HepG2 (cell line): ENCODE measurements at regions not wholly inside any gene's neighbourhood (a gene's known extent, or its start where the extent isn't known, plus 50 kb on each side); places are given as distances from the start of the nearest gene placed in this dataset.

ENCODE experiments used
- ATAC-seq: fragments of 200-7000 bp; cut with Tn5 transposase; 3 replicates; pipeline ENCODE4 v1.9.1; 2020; ENCODE audit warnings: mild to moderate bottlenecking, moderate library complexity
- BruUV-seq: library from RNA; stranded (reverse); fragments of 400-500 nt; replicated peaks from 2 replicates; lab custom pipeline; 2021; lab: Mats Ljungman, UMichigan
- CTCF ChIA-PET: fragments of 300-600 bp; formaldehyde crosslinking; extraction: SDS; loops from one replicate; lab custom pipeline; 2021; ENCODE audit warnings: low total read pairs, inconsistent platforms, low intra/inter-chr PET ratio; lab: Yijun Ruan, JAX
- POLR2A ChIA-PET: fragments of 350-600 bp; sonication (Branson Sonifier 250); formaldehyde crosslinking; loops from one replicate; lab custom pipeline; 2020; ENCODE audit warnings: antibody characterized with exemption, inconsistent platforms; lab: Yijun Ruan, JAX
- DNase-seq: peaks from one replicate; pipeline ENCODE4 v3.0.0-alpha.2; 2015; ENCODE audit warnings: low spot score
- FAIRE-seq: peaks from 3 replicates; lab custom pipeline; 2011; peaks lifted over from hg19 to GRCh38; lab: Jason Lieb, UNC
- H2AFZ ChIP-seq: one replicate; pipeline ENCODE4 v1.6.1; 2011; ENCODE audit warnings: low read length, inconsistent platforms
- H3K27ac ChIP-seq: fragments of 300-600 bp; 3 replicates; pipeline ENCODE4 v1.8.0; 2011; ENCODE audit warnings: mixed run types, mild to moderate bottlenecking, mixed read lengths, low read length, inconsistent platforms; ENCODE audit not compliant: insufficient read depth; ENCODE audit errors: extremely low read length
- H3K27me3 ChIP-seq, 2 experiments: fragments of 200-600 bp in 1 of 2; 2 replicates in 1 of 2; 3 replicates in 1 of 2; pipeline versions ENCODE4 v1.6.0 to v1.8.0; 2011; ENCODE audit warnings: low read length in 2 of 2, mild to moderate bottlenecking in 2 of 2, moderate library complexity in 2 of 2, inconsistent platforms in 1 of 2; ENCODE audit not compliant: insufficient read depth in 2 of 2, control insufficient read depth in 1 of 2
- H3K36me3 ChIP-seq, 2 experiments: fragments of 200-600 bp in 1 of 2; replicated peaks in 1 of 2; 2 replicates in 1 of 2; 3 replicates in 1 of 2; pipeline versions ENCODE4 v1.5.1 to v1.8.0; 2011; ENCODE audit warnings: low read length in 2 of 2, inconsistent platforms in 1 of 2; ENCODE audit not compliant: insufficient read depth in 2 of 2, control insufficient read depth in 1 of 2
- H3K4me1 ChIP-seq: 2 replicates; pipeline ENCODE4 v1.5.1; 2012; ENCODE audit warnings: low read length, inconsistent platforms; ENCODE audit not compliant: insufficient read depth
- H3K4me2 ChIP-seq: 2 replicates; pipeline ENCODE4 v1.6.0; 2011; ENCODE audit warnings: low read depth, low read length, inconsistent platforms
- H3K4me3 ChIP-seq, 3 experiments: fragments of 200-600 bp in 1 of 3; sonication (generic), shearing (Covaris generic) in 1 of 3; replicated peaks in 1 of 3; 2 replicates each; pipeline ENCODE4 v1.5.1; 2011 to 2016; ENCODE audit warnings: low read length in 3 of 3, inconsistent platforms in 2 of 3, low read depth in 2 of 3, mild to moderate bottlenecking in 2 of 3, control low read depth in 1 of 3, mixed read lengths in 1 of 3; ENCODE audit not compliant: insufficient read depth in 1 of 3
- H3K79me2 ChIP-seq: one replicate; pipeline ENCODE4 v1.6.1; 2011; ENCODE audit warnings: low read length, inconsistent platforms; ENCODE audit not compliant: insufficient read depth
- H3K9ac ChIP-seq: 2 replicates; pipeline ENCODE4 v1.6.0; 2011; ENCODE audit warnings: mild to moderate bottlenecking, low read depth, low read length, inconsistent platforms; ENCODE audit not compliant: insufficient read depth
- H3K9me3 ChIP-seq: 2 replicates; pipeline ENCODE4 v1.5.1; 2012; ENCODE audit warnings: mild to moderate bottlenecking, low read length
- H4K20me1 ChIP-seq: 2 replicates; pipeline ENCODE4 v1.6.0; 2011; ENCODE audit warnings: inconsistent platforms, mild to moderate bottlenecking, low read length, moderate library complexity; ENCODE audit not compliant: insufficient read depth
- ATF3 ChIP-seq: sonication (generic); formaldehyde crosslinking; IDR thresholded peaks from 2 replicates; pipeline ENCODE4 v1.4.0; 2020; ENCODE audit warnings: missing genetic modification reagents
- BRCA1 ChIP-seq: sonication (generic); formaldehyde crosslinking; IDR thresholded peaks from 2 replicates; pipeline ENCODE4 v1.4.0; 2020; ENCODE audit warnings: missing genetic modification reagents
- CENPBD1 ChIP-seq: sonication (generic); formaldehyde crosslinking; IDR thresholded peaks from 2 replicates; pipeline ENCODE4 v1.8.0; 2022; ENCODE audit warnings: missing genetic modification reagents, low read depth, mild to moderate bottlenecking, borderline replicate concordance
- CENPX ChIP-seq: sonication (generic); formaldehyde crosslinking; IDR thresholded peaks from 2 replicates; pipeline ENCODE4 v1.9.0; 2021; ENCODE audit warnings: mild to moderate bottlenecking, missing genetic modification reagents, moderate library complexity
- EED ChIP-seq: sonication (generic); formaldehyde crosslinking; IDR thresholded peaks from 2 replicates; pipeline ENCODE4 v1.5.0; 2020; ENCODE audit warnings: mild to moderate bottlenecking, missing genetic modification reagents
- EZH2 ChIP-seq: conservative IDR thresholded peaks from 2 replicates; pipeline ENCODE4 v1.6.1; 2012; ENCODE audit warnings: mild to moderate bottlenecking, low read depth, low read length, moderate library complexity
- FOXO1 ChIP-seq: sonication (generic); formaldehyde crosslinking; IDR thresholded peaks from 2 replicates; pipeline ENCODE4 v1.4.0; 2020; ENCODE audit warnings: missing genetic modification reagents
- GZF1 ChIP-seq: sonication (generic); formaldehyde crosslinking; IDR thresholded peaks from 2 replicates; pipeline ENCODE4 v1.5.1; 2020; ENCODE audit warnings: mild to moderate bottlenecking, missing genetic modification reagents
- HOXD1 ChIP-seq: sonication (generic); formaldehyde crosslinking; IDR thresholded peaks from 2 replicates; pipeline ENCODE4 v1.5.0; 2020; ENCODE audit warnings: missing genetic modification reagents
- NFKB2 ChIP-seq: sonication (generic); formaldehyde crosslinking; IDR thresholded peaks from 2 replicates; pipeline ENCODE4 v1.4.0; 2020; ENCODE audit warnings: missing genetic modification reagents, borderline replicate concordance
- PLSCR1 ChIP-seq: sonication (generic); formaldehyde crosslinking; IDR thresholded peaks from 2 replicates; pipeline ENCODE4 v1.5.0; 2020; ENCODE audit warnings: missing genetic modification reagents, mild to moderate bottlenecking, borderline replicate concordance
- POGZ ChIP-seq: sonication (generic); formaldehyde crosslinking; IDR thresholded peaks from 2 replicates; pipeline ENCODE4 v1.4.0; 2020; ENCODE audit warnings: mild to moderate bottlenecking, missing genetic modification reagents
- UBTF ChIP-seq: sonication (generic); formaldehyde crosslinking; IDR thresholded peaks from 2 replicates; pipeline ENCODE4 v1.4.0; 2020; ENCODE audit warnings: mild to moderate bottlenecking, missing genetic modification reagents
- ZC3H13 ChIP-seq: sonication (generic); formaldehyde crosslinking; IDR thresholded peaks from 2 replicates; pipeline ENCODE4 v1.8.1; 2023; ENCODE audit warnings: mild to moderate bottlenecking, missing genetic modification reagents, moderate library complexity
- ZMYM4 ChIP-seq: sonication (generic); formaldehyde crosslinking; IDR thresholded peaks from 2 replicates; pipeline ENCODE4 v1.8.1; 2023; ENCODE audit warnings: mild to moderate bottlenecking, missing genetic modification reagents
- ZNF264 ChIP-seq: sonication (generic); formaldehyde crosslinking; IDR thresholded peaks from 2 replicates; pipeline ENCODE4 v1.4.0; 2020; ENCODE audit warnings: missing genetic modification reagents
- ZNF333 ChIP-seq: sonication (generic); formaldehyde crosslinking; IDR thresholded peaks from 2 replicates; pipeline ENCODE4 v1.4.0; 2020; ENCODE audit warnings: mild to moderate bottlenecking, missing genetic modification reagents, borderline replicate concordance
- WGBS: methylation state at CpG from one replicate; pipeline ENCODE4 v1.1.6; 2017; ENCODE audit warnings: low lambda C conversion rate; 5-methylcytosine and 5-hydroxymethylcytosine counted together
- in situ Hi-C: cut with HindIII; loops from 2 replicates; pipeline ENCODE4 v1.10.0; 2017; ENCODE audit warnings: low pct_unique_long_range_greater_than_20kb; ENCODE audit not compliant: extremely low pct_ligation_motif_present
- intact Hi-C: fragments of 100-400 bp; cut with micrococcal nuclease; formaldehyde crosslinking; loops from one replicate; pipeline ENCODE4 v1.10.0; 2022; ENCODE audit not compliant: unreplicated experiment

- Histone ChIP-seq H3K36me3 (no peaks in the 10 kb centered on the region), H2AFZ (no peak overlapping the region), H4K20me1 (no peaks in the 10 kb centered on the region), H3K9me3 (no peaks in the 10 kb centered on the region)
- DNase-seq = no peak
- TF ChIP-seq ZC3H13 (no peak), EED (CRISPR knock-in tag) (no peak), ZMYM4 (CRISPR knock-in tag) (no peak), NFKB2 (CRISPR knock-in tag) (no peak), FOXO1 (CRISPR knock-in tag) (no peak), POGZ (CRISPR knock-in tag) (no peak), ZNF264 (no peak), CENPBD1 (CRISPR knock-in tag) (no peak), GZF1 (no peak)
- TF ChIP-seq, all 625 proteins: peak for 0
- in situ Hi-C loops = no loop called here
- Histone ChIP-seq H3K27me3 (no peaks in the 10 kb centered on the region), H3K27ac (no peak overlapping the region), H3K4me3 (no peak overlapping the region), H3K9ac (no peak overlapping the region), H3K4me2 (no peak overlapping the region), H3K4me1 (no peaks in the 10 kb centered on the region), H3K79me2 (no peaks in the 10 kb centered on the region)
- FAIRE-seq = no peak
- ChIA-PET CTCF (no interaction called here), POLR2A (no interaction called here)
- ATAC-seq = no peak
- BruUV-seq = no TSS peak
- 12% methylated on average over 3 of the region's 3 CpGs for WGBS
- intact Hi-C loops = no loop called here
These were observed 980.7 kb upstream of the TMEM132C start for GRCh38 chr12:127286281-127286680.

- Histone ChIP-seq H3K4me2 (no peak overlapping the region), H3K9ac (no peak overlapping the region), H3K4me1 (no peaks in the 10 kb centered on the region), H3K27me3 (no peaks in the 10 kb centered on the region), H4K20me1 (no peaks in the 10 kb centered on the region), H3K27ac (no peak overlapping the region), H2AFZ (no peak overlapping the region), H3K9me3 (no peaks in the 10 kb centered on the region), H3K4me3 (no peak overlapping the region), H3K79me2 (no peaks in the 10 kb centered on the region), H3K36me3 (no peaks in the 10 kb centered on the region)
- no peak for ATAC-seq
- no peak for DNase-seq
- POLR2A ChIA-PET = no interaction called here
- BruUV-seq = no TSS peak
- FAIRE-seq = no peak
- intact Hi-C loops (no loop called here), in situ Hi-C loops (no loop called here)
- CTCF ChIA-PET = no interaction called here
- 7% methylated on average over 11 of the region's 11 CpGs for WGBS
- no peak for TF ChIP-seq HOXD1 (CRISPR knock-in tag)
- TF ChIP-seq ZNF333 (CRISPR knock-in tag) = no peak
- no peak for TF ChIP-seq PLSCR1 (CRISPR knock-in tag)
- TF ChIP-seq UBTF (CRISPR knock-in tag) = no peak
- TF ChIP-seq CENPX = no peak
- TF ChIP-seq BRCA1 (CRISPR knock-in tag) = no peak
- no peak for TF ChIP-seq ATF3
- TF ChIP-seq EZH2 = no peak
These were observed 979.7 kb upstream of the TMEM132C start for GRCh38 chr12:127287256-127287655.
